SK-MEL-5 (cell line): ENCODE measurements at regions not wholly inside any gene's neighbourhood (a gene's known extent, or its start where the extent isn't known, plus 50 kb on each side); places are given as distances from the start of the nearest gene placed in this dataset.

Experiments used
- DNase-seq: peaks from one replicate; pipeline ENCODE4 v3.0.0-alpha.2; 2016; ENCODE audit warnings: low read depth, low spot score
- in situ Hi-C: cut with HindIII; loops from 2 replicates; pipeline ENCODE4 v1.10.0; 2016; ENCODE audit warnings: low sequenced_read_pairs, high pct_unique_total_duplicates, low pct_unique_long_range_greater_than_20kb

GRCh38 chr17:12342609-12343435, 322.1 kb downstream of the MAP2K4 start:
- peak; percentile 48 for DNase-seq
- in situ Hi-C loops, result no loop called here

DNA sequence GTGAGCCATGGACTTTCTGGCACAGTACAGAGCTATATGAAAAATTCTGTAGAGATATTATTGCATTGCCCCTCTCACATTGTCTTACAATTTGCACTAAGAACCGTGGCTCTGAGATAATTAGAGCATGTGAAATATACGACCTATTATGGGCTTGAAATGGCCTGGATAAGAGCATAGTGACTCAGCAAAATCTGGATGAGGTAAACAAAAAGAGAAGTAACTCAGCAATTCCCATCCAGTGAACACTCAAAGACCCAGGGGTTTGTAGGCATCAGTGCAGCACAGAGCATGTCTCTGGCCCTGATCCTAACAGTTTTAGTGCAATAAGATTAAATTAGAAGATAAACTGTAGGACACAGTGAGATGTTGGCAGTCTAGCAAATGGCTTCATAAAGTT, 317.2 kb upstream of the MYOCD start:
- no peak for DNase-seq
- in situ Hi-C loops, result no loop called here

GRCh38 chr17:12349297-12349696, 316.4 kb upstream of the MYOCD start:
- DNase-seq, result no peak
- in situ Hi-C loops, result no loop called here

- no peak for DNase-seq
- in situ Hi-C loops, result no loop called here
These were observed 313.6 kb upstream of the MYOCD start for GRCh38 chr17:12352127-12352526.

GRCh38 chr17:12357600-12357999, 308.1 kb upstream of the MYOCD start:
- DNase-seq, result no peak
- in situ Hi-C loops, result no loop called here

DNA sequence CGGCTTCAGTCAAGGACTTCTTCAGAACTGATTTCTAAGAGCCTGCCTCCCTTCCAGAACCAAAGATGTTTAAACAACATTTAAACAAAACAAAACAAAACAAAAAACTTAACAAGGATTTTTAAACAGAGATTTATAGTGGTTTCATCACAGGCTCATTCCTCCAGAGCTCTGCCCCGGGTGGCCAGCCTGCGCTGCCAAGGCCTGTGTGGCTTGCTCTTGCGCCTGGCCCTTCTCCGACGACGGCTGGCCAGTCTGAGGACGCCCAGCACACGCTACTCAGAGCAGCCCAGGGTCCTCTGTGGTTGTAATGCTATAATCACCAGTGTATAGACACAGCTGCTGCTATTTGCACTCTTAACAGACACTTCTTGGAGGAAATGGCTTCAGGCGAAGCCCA, 307.2 kb upstream of the MYOCD start:
- DNase-seq, result no peak
- in situ Hi-C loops, result no loop called here

- in situ Hi-C loops, result no loop called here
- DNase-seq, result no peak
These were observed 302.7 kb upstream of the MYOCD start for GRCh38 chr17:12362853-12363455.

- in situ Hi-C loops, result no loop called here
- no peak for DNase-seq
These were observed 299.9 kb upstream of the MYOCD start for GRCh38 chr17:12365805-12366204.

- in situ Hi-C loops, result no loop called here
These were observed 296.6 kb upstream of the MYOCD start for GRCh38 chr17:12369065-12369464.

GRCh38 chr17:12376276-12376675, 289.4 kb upstream of the MYOCD start:
- in situ Hi-C loops, result no loop called here

More at GRCh38 chr17:12369065-12369464, 296.6 kb upstream of the MYOCD start:
- no peak for DNase-seq

DNA sequence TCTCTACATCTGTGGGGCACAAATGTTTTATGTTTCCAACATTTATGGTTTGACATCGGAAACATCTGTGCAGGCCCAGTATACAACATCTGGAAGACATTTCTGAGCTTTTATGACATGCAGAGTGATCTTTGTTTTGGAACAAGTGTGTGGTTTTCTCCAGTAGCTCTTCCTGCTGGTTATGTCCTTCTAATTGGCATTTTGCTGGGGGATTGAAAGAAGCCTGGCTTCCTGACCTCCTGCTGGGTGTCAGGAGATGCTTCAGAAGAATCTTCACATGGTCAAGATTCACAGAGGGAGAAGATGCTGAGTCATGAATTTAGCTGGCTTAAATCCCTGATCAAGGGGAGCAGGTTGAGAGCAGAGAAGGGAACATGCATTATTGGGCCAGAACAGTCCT, 279.5 kb upstream of the MYOCD start:
- in situ Hi-C loops, result no loop called here
- DNase-seq, result no peak

More at GRCh38 chr17:12376276-12376675, 289.4 kb upstream of the MYOCD start:
- no peak for DNase-seq

DNA sequence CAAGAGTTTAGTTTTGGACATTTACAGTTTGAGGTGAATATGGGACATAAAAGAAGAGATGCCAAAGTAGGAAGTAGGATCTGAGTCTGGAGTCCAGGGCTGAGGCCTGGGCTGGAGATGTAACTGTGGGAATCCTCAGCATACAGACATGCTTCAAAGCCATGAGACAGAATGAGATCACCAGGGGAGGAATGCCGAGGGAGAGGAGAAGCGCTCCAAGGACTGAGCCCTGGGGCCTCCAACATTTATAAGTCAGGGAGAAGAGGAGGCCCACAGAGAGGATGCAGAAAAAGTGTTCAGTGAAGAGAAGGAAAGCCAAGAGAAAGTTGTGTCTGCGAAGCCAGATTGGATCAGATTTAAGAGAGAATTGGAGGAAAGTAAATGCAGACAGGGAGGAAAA, 277.5 kb upstream of the MYOCD start:
- no peak for DNase-seq
- in situ Hi-C loops, result no loop called here

GRCh38 chr17:12389421-12389820, 276.3 kb upstream of the MYOCD start:
- in situ Hi-C loops, result no loop called here
- DNase-seq, result no peak

DNA sequence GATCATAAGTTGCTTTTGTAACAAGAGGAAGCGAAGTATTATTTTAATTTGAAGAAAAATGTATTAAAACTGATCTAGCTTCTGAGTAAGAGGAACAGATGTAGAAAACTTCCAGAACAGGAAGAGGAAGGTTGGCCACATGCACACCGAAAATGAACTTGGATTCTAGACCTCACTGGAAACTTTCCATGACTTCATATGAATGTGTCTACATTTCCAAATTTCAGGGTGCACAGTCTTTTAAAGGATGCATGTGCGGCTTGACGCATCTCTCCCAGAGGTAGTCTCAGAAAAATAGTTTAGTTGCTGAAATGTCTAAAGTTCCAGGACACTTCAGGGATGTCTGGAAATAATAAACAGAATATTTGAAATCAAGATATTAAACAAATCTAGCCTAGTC, 275.1 kb upstream of the MYOCD start:
- no peak for DNase-seq
- in situ Hi-C loops, result no loop called here

GRCh38 chr17:12391468-12391867, 274.2 kb upstream of the MYOCD start:
- DNase-seq, result no peak
- in situ Hi-C loops, result no loop called here

GRCh38 chr17:12395733-12396354, 269.8 kb upstream of the MYOCD start:
- in situ Hi-C loops, result no loop called here
- DNase-seq, result peak; percentile 50

GRCh38 chr17:12398441-12399051, 267.1 kb upstream of the MYOCD start:
- DNase-seq, result no peak
- in situ Hi-C loops, result no loop called here

DNA sequence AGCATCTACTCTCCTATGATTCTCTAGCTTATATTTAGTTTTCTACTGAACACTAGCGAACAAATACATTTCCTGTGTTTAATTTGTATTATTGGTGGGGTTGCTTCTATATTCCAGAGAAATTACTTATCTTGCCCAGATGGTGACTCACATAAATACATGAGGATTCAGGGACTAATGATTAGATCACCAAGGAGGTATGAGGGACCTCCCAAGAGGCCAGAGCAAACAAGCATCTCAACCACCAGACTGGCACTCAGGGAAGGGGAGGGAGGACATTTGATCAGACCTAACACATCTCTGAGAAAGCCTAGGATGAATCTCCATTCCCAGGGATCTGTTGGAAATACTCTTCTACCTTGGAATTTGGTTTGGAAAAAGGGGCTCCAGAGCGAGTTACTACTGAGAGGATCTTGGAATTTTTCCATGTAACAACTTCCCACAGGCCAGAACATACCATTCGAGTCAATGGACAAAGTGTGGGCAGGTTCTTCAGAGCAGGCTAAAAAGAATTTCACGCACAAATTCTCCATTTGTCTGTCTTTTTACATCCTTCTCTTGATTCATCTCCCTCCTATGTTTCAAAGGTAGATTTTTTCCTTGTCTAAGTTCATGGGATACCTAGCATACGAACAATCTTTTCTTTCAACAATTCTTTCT, 262.6 kb upstream of the MYOCD start:
- no peak for DNase-seq

More for the DNA sequence above, 262.6 kb upstream of the MYOCD start:
- in situ Hi-C loops, result no loop called here
